Heart right ventricle (tissue), 16 donors: ENCODE measurements at regions not wholly inside any gene's neighbourhood (a gene's known extent, or its start where the extent isn't known, plus 50 kb on each side); places are given as distances from the start of the nearest gene placed in this dataset.

Experiments
- ATAC-seq, 8 donors: fragments of 200-7000 bp; cut with Tn5 transposase; one replicate each; pipeline ENCODE4 v1.9.1; 2020; ENCODE audit warnings: mild to moderate bottlenecking in 8 of 8, moderate library complexity in 8 of 8, moderate number of reproducible peaks in 1 of 8
- DNase-seq, 2 donors: peaks; one replicate each; pipeline ENCODE4 v3.0.0-alpha.2; 2020
- H3K27ac ChIP-seq, 10 donors: fragments of 200-600 bp; sonication (generic) in 2 of 10; one replicate each; pipeline versions ENCODE4 v1.5.0 to v1.8.0; 2020 to 2022; ENCODE audit warnings: mild to moderate bottlenecking in 3 of 10
- H3K27me3 ChIP-seq, 7 donors: fragments of 200-600 bp; one replicate each; pipeline ENCODE4 v1.8.0; 2021 to 2022; ENCODE audit warnings: mild to moderate bottlenecking in 2 of 7
- H3K36me3 ChIP-seq, 9 donors: fragments of 200-600 bp; sonication (generic) in 1 of 9; one replicate each; pipeline versions ENCODE4 v1.5.0 to v1.8.0; 2020 to 2022; ENCODE audit warnings: mild to moderate bottlenecking in 2 of 9
- H3K4me1 ChIP-seq, 9 donors: fragments of 200-600 bp; sonication (generic) in 1 of 9; one replicate each; pipeline versions ENCODE4 v1.5.0 to v1.8.0; 2020 to 2022; ENCODE audit warnings: mild to moderate bottlenecking in 4 of 9
- H3K4me3 ChIP-seq, 10 donors: fragments of 200-600 bp; sonication (generic) in 2 of 10; one replicate each; pipeline versions ENCODE4 v1.5.0 to v1.8.0; 2020 to 2022; ENCODE audit warnings: mild to moderate bottlenecking in 7 of 10, moderate library complexity in 2 of 10
- H3K9me3 ChIP-seq, 11 donors: fragments of 200-600 bp in 10 of 11; sonication (generic) in 2 of 11; one replicate each; pipeline versions ENCODE4 v1.5.0 to v1.8.0; 2013 to 2022; ENCODE audit warnings: mild to moderate bottlenecking in 2 of 11, control low read depth in 1 of 11, moderate library complexity in 1 of 11
- CTCF ChIP-seq, 9 donors: fragments of 200-600 bp; sonication (generic) in 2 of 9; IDR thresholded peaks; one replicate each; pipeline versions ENCODE4 v1.5.0 to v1.8.0; 2021 to 2022; ENCODE audit warnings: antibody characterized with exemption in 9 of 9, mild to moderate bottlenecking in 5 of 9, moderate library complexity in 1 of 9
- WGBS, 2 donors: extraction: QIAGEN DNeasy Blood & Tissue Kit; methylation state at CpG; one replicate each; pipeline ENCODE4 v1.1.7; 2013; ENCODE audit warnings: inconsistent platforms in 1 of 2; 5-methylcytosine and 5-hydroxymethylcytosine counted together
- intact Hi-C, 10 donors: fragments of 100-400 bp; cut with DNase I; formaldehyde crosslinking; loops; one replicate each; pipeline versions ENCODE4 v1.11.1 to v1.14.2; 2022
- donor health status: Arrhythmogenic right ventricular cardiomyopathy.
- donor health status: ischemic (EF 13 %, LVEDD 7.1; RV severe dilation, severe dysfunction).
- donor health status: healthy with polysubstance abuse.
- donor health status: DM: no; HTN: yes; CAD: no.
- donor health status: DM: no; HTN: no; CAD: no.
- donor health status: ischemic (EF 25% LVEDD 6.9; RV normal size, moderate dysfunction).
- donor health status: ischemic (EF 25% LVEDD 5.7; RV mildly dilated, moderate dysfunction).
- donor health status: healthy.
- donor health status: DM: yes; HTN: yes; CAD: no.
- donor health status: Ischemic cardiomyopathy.
- donor health status: ischemic (EF 35%, LVEDD 5.7; RV mildly dilated, moderate dysfunction).
- donor health status: nonischemic (EF 11% LVEDD 7.7; RV severe dilation, severe dysfunction).
- donor health status: DM: yes; HTN: yes; CAD: no.
- donor health status: PGD.
- donor health status: ischemic (EF 29% LVEDD 5.4; RV normal size, mild dysfunction).
- donor health status: nonischemic (EF 23%, LVEDD 6.1; RV moderate dilation, normal function).

GRCh38 chr2:63769915-63770314 is 71.8 kb upstream of the UGP2 start:
- Histone ChIP-seq H3K27me3 (no peaks in the 10 kb centered on the region), H3K4me1 (peaks cover 0 to 3% (median 0%) of the 10 kb centered on the region in 9 donors), H3K9me3 (peaks cover 0 to 14% (median 0%) of the 10 kb centered on the region in 11 donors), H3K36me3 (no peaks in the 10 kb centered on the region), H3K27ac (no peak overlapping the region), H3K4me3 (no peak overlapping the region)
- 79 to 85% methylated on average over 3 of the region's 3 CpGs for WGBS, 2 donors
- no peak for DNase-seq
- no peak for ATAC-seq
- no peak for TF ChIP-seq CTCF (IDR thresholded peaks at IDR 0.05)
- intact Hi-C loops: no loop called here

- Histone ChIP-seq H3K36me3 (no peaks in the 10 kb centered on the region), H3K27ac (no peak overlapping the region), H3K4me1 (no peaks in the 10 kb centered on the region), H3K4me3 (no peak overlapping the region), H3K27me3 (no peaks in the 10 kb centered on the region), H3K9me3 (peaks cover 0 to 11% (median 0%) of the 10 kb centered on the region in 11 donors)
- DNase-seq (no peak), ATAC-seq (no peak)
- intact Hi-C loops: no loop called here
- WGBS, 2 donors: 83 to 95% methylated on average over 3 of the region's 3 CpGs
- TF ChIP-seq CTCF (IDR thresholded peaks at IDR 0.05): no peak
Measured at GRCh38 chr2:63772061-63772460, 69.6 kb upstream of the UGP2 start.

GRCh38 chr2:63775191-63775590 is 66.5 kb upstream of the UGP2 start:
- Histone ChIP-seq H3K4me3 (no peak overlapping the region), H3K27me3 (no peaks in the 10 kb centered on the region), H3K27ac (no peak overlapping the region), H3K4me1 (no peaks in the 10 kb centered on the region), H3K36me3 (no peaks in the 10 kb centered on the region), H3K9me3 (no peaks in the 10 kb centered on the region)
- 98 to 100% methylated on average over 1 of the region's 1 CpG for WGBS, 2 donors
- ATAC-seq (no peak), DNase-seq (no peak)
- TF ChIP-seq CTCF (IDR thresholded peaks at IDR 0.05): no peak
- intact Hi-C loops: no loop called here

GRCh38 chr2:63776382-63776781 is 65.3 kb upstream of the UGP2 start:
- WGBS, 2 donors: 88 to 95% methylated on average over 2 of the region's 2 CpGs
- no peak for DNase-seq
- intact Hi-C loops: no loop called here
- no peaks in the 10 kb centered on the region for H3K36me3 ChIP-seq
- no peaks in the 10 kb centered on the region for H3K27me3 ChIP-seq
- no peak for ATAC-seq
- H3K4me1 ChIP-seq: peaks cover 0 to 4% (median 0%) of the 10 kb centered on the region in 9 donors
- no peak overlapping the region for H3K27ac ChIP-seq
- no peaks in the 10 kb centered on the region for H3K9me3 ChIP-seq
- no peak for TF ChIP-seq CTCF (IDR thresholded peaks at IDR 0.05)
- H3K4me3 ChIP-seq: no peak overlapping the region

GRCh38 chr2:63777816-63778215 is 63.9 kb upstream of the UGP2 start:
- H3K36me3 ChIP-seq: no peaks in the 10 kb centered on the region
- no peaks in the 10 kb centered on the region for H3K9me3 ChIP-seq
- intact Hi-C loops: no loop called here
- H3K27me3 ChIP-seq: no peaks in the 10 kb centered on the region
- H3K4me1 ChIP-seq: peaks cover 0 to 4% (median 0%) of the 10 kb centered on the region in 9 donors
- H3K27ac ChIP-seq: no peak overlapping the region
- TF ChIP-seq CTCF (IDR thresholded peaks at IDR 0.05): no peak
- ATAC-seq (no peak), DNase-seq (no peak)
- no peak overlapping the region for H3K4me3 ChIP-seq
